Prostate gland (tissue), 2 donors: ENCODE measurements at regions not wholly inside any gene's neighbourhood (a gene's known extent, or its start where the extent isn't known, plus 50 kb on each side); places are given as distances from the start of the nearest gene placed in this dataset.

Experiments
- DNase-seq: peaks from one replicate; pipeline ENCODE4 v3.0.0-alpha.2; 2019; ENCODE audit warnings: low spot score
- H3K27ac ChIP-seq, 2 donors: fragments of 200-600 bp; sonication (generic); 2 replicates each; pipeline ENCODE4 v1.5.1; 2017 to 2019
- H3K27me3 ChIP-seq: fragments of 200-600 bp; sonication (generic); replicated peaks from 2 replicates; pipeline ENCODE4 v1.5.1; 2019; ENCODE audit not compliant: insufficient read depth
- H3K36me3 ChIP-seq, 2 donors: fragments of 200-600 bp; sonication (generic); 1 replicate in 1 of 2; 2 replicates in 1 of 2; pipeline versions ENCODE4 v1.5.1 to v1.8.1; 2017 to 2019
- H3K4me1 ChIP-seq: fragments of 200-600 bp; sonication (generic); replicated peaks from 2 replicates; pipeline ENCODE4 v1.5.1; 2019
- H3K4me3 ChIP-seq, 2 donors: fragments of 200-600 bp; sonication (generic); 2 replicates each; pipeline ENCODE4 v1.5.1; 2017 to 2019
- H3K9me3 ChIP-seq: fragments of 200-600 bp; sonication (generic); 2 replicates; pipeline ENCODE4 v1.5.1; 2017
- POLR2A ChIP-seq: fragments of 450-650 bp; IDR thresholded peaks from one replicate; pipeline ENCODE4 v1.6.1; 2016; ENCODE audit warnings: antibody characterized with exemption, mild to moderate bottlenecking
- POLR2AphosphoS5 ChIP-seq: sonication (generic); formaldehyde crosslinking; IDR thresholded peaks from one replicate; pipeline ENCODE4 v1.6.1; 2017; ENCODE audit warnings: antibody characterized with exemption
- WGBS: methylation state at CpG from one replicate; pipeline ENCODE4 v1.1.5; 2018; 5-methylcytosine and 5-hydroxymethylcytosine counted together
- intact Hi-C: fragments of 100-400 bp; cut with DNase I; formaldehyde crosslinking; loops from one replicate; pipeline ENCODE4 v1.14.2; 2022
- TF ChIP-seq, protein P1 (sequence below), 4 experiments: fragments of 200-600 bp in 2 of 4; fragments of 450-650 bp in 2 of 4; sonication (generic) in 2 of 4; IDR thresholded peaks; 1 replicate in 3 of 4; 2 replicates in 1 of 4; pipeline ENCODE4 v1.5.1; 2016 to 2019; ENCODE audit warnings: antibody characterized with exemption in 4 of 4, mild to moderate bottlenecking in 2 of 4, moderate library complexity in 2 of 4

DNA sequence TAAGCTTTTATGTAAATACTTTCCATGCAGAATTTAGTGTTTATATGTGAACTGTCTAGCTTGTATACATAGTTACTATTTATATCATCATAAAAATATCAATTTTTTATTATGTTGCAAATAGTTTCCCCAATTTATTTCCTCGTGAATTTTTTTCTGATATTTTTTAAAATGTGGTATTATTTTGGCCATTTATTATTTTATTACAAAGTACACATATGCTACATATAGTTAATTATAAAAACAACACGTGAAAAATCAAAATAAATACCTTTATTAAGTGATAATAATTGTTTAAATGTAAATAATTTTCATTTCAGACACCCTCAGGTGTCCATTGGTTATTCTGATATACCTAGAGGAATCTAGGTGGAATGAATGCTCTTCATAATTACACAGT lies 1394.9 kb upstream of the PRR20A start:
- TF ChIP-seq, protein P1, sequence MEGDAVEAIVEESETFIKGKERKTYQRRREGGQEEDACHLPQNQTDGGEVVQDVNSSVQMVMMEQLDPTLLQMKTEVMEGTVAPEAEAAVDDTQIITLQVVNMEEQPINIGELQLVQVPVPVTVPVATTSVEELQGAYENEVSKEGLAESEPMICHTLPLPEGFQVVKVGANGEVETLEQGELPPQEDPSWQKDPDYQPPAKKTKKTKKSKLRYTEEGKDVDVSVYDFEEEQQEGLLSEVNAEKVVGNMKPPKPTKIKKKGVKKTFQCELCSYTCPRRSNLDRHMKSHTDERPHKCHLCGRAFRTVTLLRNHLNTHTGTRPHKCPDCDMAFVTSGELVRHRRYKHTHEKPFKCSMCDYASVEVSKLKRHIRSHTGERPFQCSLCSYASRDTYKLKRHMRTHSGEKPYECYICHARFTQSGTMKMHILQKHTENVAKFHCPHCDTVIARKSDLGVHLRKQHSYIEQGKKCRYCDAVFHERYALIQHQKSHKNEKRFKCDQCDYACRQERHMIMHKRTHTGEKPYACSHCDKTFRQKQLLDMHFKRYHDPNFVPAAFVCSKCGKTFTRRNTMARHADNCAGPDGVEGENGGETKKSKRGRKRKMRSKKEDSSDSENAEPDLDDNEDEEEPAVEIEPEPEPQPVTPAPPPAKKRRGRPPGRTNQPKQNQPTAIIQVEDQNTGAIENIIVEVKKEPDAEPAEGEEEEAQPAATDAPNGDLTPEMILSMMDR (IDR thresholded peaks at IDR 0.05) = no peak
- no peak for TF ChIP-seq POLR2AphosphoS5
- Histone ChIP-seq H3K27ac (no peak overlapping the region), H3K9me3 (no peaks in the 10 kb centered on the region), H3K4me1 (no peaks in the 10 kb centered on the region), H3K4me3 (no peak overlapping the region), H3K36me3 (no peaks in the 10 kb centered on the region), H3K27me3 (no peaks in the 10 kb centered on the region)
- WGBS = 67% methylated on average over 2 of the region's 2 CpGs
- intact Hi-C loops = no loop called here
- no peak for DNase-seq

DNA sequence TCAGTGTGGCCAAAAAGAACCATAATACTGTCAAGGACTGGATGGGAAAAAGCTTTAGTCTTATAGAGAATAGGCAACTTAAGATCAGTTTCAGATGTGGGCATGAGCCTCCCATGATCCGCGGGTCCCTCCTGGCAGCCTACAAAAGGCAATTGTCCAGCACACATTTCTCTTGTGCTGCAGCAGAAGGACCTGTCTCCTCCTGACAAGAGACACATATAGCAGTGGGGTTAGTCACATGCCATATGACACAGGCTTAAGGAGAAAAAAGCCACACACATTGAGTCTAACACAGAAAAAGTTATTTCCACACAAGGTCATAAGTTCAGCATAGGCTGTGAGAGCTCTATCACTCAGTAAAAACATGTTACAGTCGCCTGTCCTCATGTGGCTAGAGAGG lies 1378.7 kb upstream of the PRR20A start:
- DNase-seq = no peak
- WGBS = 66% methylated on average over 3 of the region's 3 CpGs
- Histone ChIP-seq H3K36me3 (no peaks in the 10 kb centered on the region), H3K4me1 (no peaks in the 10 kb centered on the region), H3K9me3 (no peaks in the 10 kb centered on the region), H3K4me3 (no peak overlapping the region), H3K27me3 (no peaks in the 10 kb centered on the region), H3K27ac (no peak overlapping the region)
- intact Hi-C loops = no loop called here
- no peak for TF ChIP-seq POLR2A
- TF ChIP-seq, protein P1 (IDR thresholded peaks at IDR 0.05) = no peak

DNA sequence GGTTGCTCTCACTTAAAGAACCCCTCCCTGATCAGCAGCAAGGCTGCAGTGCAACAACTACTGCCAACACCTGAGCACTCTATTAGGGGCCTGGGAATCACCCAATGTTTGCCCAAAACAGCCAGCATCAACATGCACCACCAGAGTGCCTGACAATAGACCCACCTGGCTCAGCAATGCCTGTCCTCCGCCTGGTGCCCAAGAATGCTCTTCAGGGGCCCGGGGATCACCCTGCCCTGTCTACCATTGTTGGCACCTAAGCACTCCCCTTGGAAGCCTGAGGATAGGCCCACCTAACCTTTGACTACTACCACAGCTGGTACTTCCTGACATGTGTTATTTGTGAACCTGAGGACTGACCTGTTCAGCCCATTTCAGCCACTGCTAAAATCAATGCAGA lies 1363.1 kb upstream of the PRR20A start:
- DNase-seq = no peak
- Histone ChIP-seq H3K9me3 (no peaks in the 10 kb centered on the region), H3K36me3 (no peaks in the 10 kb centered on the region), H3K27ac (no peak overlapping the region), H3K4me3 (no peak overlapping the region), H3K4me1 (no peaks in the 10 kb centered on the region), H3K27me3 (no peaks in the 10 kb centered on the region)
- intact Hi-C loops = no loop called here
- 100% methylated on average over 2 of the region's 2 CpGs for WGBS
- TF ChIP-seq POLR2A (no peak), POLR2AphosphoS5 (no peak)
- TF ChIP-seq, protein P1 (IDR thresholded peaks at IDR 0.05) = no peak

DNA sequence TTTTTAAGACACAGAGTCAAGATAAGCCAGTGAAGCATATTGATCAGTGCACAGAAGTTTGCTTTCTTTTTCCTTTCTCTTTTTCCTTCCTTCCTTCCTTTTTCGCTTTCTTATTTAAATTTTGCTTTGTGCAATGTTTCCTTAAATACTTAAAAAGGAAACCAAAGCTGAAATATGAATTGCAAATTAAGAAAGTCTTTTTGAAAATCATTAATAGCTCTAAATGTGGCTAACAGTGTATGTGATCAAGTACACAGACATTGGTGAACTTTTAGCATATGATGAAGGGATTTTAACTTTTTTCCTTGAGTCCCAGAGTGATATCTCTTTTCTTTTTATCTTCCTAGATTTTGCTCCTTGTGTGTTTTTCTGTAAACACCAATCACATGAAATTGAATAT lies 1356.9 kb upstream of the PRR20A start:
- intact Hi-C loops = no loop called here
- Histone ChIP-seq H3K4me1 (no peaks in the 10 kb centered on the region), H3K27ac (no peak overlapping the region), H3K27me3 (no peaks in the 10 kb centered on the region), H3K36me3 (no peaks in the 10 kb centered on the region), H3K4me3 (no peak overlapping the region), H3K9me3 (no peaks in the 10 kb centered on the region)
- DNase-seq = no peak
- WGBS = 70% methylated on average over 1 of the region's 1 CpG
- TF ChIP-seq POLR2A (no peak), POLR2AphosphoS5 (no peak)
- TF ChIP-seq, protein P1 (IDR thresholded peaks at IDR 0.05) = no peak

DNA sequence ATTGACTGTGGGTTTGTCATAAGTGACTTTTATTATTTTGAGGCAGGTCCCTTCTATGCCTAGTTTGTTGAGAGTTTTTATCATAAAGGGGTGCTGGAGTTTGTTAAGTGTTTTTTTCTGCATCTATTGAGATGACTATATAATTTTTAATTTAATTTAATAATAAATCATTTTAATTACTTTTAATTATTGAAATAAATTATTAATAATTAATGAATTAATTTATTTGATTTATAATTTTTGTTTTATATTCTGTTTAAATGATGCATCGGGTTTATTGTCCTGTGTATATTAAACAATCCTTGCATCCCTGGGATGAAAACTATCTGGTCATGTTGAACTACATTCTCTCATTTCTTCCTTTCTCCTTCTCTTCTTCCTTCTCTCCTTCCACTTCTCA lies 1352.2 kb upstream of the PRR20A start:
- intact Hi-C loops = no loop called here
- H3K4me1 ChIP-seq = no peaks in the 10 kb centered on the region
- H3K36me3 ChIP-seq = no peaks in the 10 kb centered on the region
- DNase-seq = no peak
- no peaks in the 10 kb centered on the region for H3K27me3 ChIP-seq
- H3K27ac ChIP-seq = no peak overlapping the region
- H3K4me3 ChIP-seq = no peak overlapping the region
- 100% methylated on average over 1 of the region's 1 CpG for WGBS
- no peak for TF ChIP-seq POLR2A
- H3K9me3 ChIP-seq = no peaks in the 10 kb centered on the region
